Fibroblast of lung (primary cell): ENCODE measurements at regions not wholly inside any gene's neighbourhood (a gene's known extent, or its start where the extent isn't known, plus 50 kb on each side); places are given as distances from the start of the nearest gene placed in this dataset.

Experiments used
- EZH2 ChIP-seq: IDR thresholded peaks from 2 replicates; pipeline ENCODE4 v1.5.1; 2012; ENCODE audit warnings: low read length, control low read depth, mild to moderate bottlenecking; ENCODE audit errors: missing control alignments
- TF ChIP-seq, protein P1 (sequence below), 2 donors: IDR thresholded peaks in 1 of 2; conservative IDR thresholded peaks in 1 of 2; 1 replicate in 1 of 2; 2 replicates in 1 of 2; pipeline ENCODE4 v1.5.1; 2011 to 2012; ENCODE audit warnings: low read length in 2 of 2, control low read depth in 1 of 2, inconsistent platforms in 1 of 2, low read depth in 1 of 2, mild to moderate bottlenecking in 1 of 2

DNA sequence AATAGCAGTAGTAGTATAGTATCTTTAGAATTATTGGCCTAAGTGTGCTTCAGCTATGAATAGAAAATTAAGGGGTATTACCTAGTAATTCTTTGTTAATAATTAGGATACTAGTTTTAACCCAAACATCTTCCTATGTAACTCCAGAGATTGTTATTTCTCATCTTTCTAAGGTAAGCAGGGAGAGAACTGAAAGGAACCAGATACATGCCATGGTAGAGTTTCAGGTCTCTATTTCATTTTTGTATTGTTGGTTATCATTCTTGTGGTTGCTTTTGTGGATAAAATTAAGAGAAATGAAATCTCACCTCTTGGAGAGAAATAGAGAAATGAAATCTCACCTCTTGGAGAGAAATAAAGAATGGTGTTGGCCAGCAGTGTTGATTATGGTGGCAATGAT, 597.1 kb upstream of the CT83 start:
- TF ChIP-seq EZH2, result no peak
- TF ChIP-seq, protein P1, sequence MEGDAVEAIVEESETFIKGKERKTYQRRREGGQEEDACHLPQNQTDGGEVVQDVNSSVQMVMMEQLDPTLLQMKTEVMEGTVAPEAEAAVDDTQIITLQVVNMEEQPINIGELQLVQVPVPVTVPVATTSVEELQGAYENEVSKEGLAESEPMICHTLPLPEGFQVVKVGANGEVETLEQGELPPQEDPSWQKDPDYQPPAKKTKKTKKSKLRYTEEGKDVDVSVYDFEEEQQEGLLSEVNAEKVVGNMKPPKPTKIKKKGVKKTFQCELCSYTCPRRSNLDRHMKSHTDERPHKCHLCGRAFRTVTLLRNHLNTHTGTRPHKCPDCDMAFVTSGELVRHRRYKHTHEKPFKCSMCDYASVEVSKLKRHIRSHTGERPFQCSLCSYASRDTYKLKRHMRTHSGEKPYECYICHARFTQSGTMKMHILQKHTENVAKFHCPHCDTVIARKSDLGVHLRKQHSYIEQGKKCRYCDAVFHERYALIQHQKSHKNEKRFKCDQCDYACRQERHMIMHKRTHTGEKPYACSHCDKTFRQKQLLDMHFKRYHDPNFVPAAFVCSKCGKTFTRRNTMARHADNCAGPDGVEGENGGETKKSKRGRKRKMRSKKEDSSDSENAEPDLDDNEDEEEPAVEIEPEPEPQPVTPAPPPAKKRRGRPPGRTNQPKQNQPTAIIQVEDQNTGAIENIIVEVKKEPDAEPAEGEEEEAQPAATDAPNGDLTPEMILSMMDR (conservative IDR thresholded peaks at IDR 0.05 in 1 of 2, IDR thresholded peaks at IDR 0.05 in 1 of 2; ENCODE audit: low read depth in 1 of 2, low read length in 2 of 2), result no peak
